GM19193 (cell line): ENCODE measurements at regions not wholly inside any gene's neighbourhood (a gene's known extent, or its start where the extent isn't known, plus 50 kb on each side); places are given as distances from the start of the nearest gene placed in this dataset.

Source experiments
- POLR2A ChIP-seq: IDR thresholded peaks from 4 replicates; pipeline ENCODE4 v1.6.1; 2011; ENCODE audit not compliant: insufficient read depth, insufficient read length; ENCODE audit errors: extremely low read depth

DNA sequence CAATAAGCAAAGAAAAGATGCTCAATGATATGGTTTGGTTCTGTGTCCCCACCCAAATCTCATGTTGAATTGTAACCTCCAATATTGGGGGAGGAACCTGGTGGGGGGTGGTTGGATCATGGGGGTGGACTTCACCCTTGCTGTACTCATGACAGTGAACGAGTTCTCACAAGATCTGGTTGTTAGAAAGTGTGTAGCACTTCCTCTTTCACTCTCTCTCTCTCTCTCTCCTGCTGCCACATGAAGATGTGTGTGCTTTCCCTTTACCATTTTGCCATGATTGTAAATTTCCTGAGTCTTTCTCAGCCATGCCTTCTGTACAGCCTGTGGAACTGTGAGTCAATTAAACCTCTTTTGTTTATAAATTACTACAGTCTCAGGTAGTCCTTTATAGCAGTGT, 248.4 kb downstream of the HHIPL2 start:
- TF ChIP-seq POLR2A = no peak

DNA sequence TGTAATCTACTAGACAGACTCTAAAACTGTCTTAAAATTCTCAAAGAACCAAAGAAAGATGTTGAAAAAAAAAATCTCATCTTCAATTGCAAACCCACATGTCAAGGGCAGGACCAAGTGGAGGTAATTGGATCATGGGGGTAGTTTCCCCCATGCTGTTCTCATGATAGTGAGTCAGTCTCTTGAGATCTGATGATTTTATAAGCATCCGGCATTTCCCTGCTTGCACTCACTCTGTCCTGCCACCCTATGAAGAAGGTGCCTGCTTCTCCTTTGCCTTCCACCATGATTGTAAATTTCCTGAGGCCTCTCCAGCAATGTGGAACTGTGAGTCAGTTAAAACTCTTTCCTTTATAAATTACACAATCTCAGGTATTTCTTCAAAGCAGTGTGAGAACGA, 257.0 kb downstream of the HHIPL2 start:
- TF ChIP-seq POLR2A = no peak

DNA sequence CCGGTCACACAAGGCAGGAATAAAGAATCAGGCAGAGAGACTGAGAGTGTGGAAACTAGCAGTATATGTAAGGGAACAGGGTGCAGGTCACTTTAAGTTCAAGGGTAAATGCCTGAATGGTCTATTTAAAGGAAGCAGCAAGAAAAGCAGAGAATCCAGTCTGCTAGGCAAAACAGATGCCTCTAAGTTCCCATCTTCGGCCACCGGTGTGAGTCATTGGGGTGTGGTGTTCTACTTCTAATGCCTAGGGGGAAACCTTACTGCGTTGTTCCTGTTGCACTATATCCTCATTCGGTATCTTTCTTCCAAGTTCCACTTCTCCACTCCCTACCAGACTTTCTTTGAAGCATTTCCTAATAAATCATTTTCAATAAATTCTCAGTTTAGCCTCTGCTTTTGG, 259.9 kb downstream of the HHIPL2 start:
- TF ChIP-seq POLR2A = no peak

DNA sequence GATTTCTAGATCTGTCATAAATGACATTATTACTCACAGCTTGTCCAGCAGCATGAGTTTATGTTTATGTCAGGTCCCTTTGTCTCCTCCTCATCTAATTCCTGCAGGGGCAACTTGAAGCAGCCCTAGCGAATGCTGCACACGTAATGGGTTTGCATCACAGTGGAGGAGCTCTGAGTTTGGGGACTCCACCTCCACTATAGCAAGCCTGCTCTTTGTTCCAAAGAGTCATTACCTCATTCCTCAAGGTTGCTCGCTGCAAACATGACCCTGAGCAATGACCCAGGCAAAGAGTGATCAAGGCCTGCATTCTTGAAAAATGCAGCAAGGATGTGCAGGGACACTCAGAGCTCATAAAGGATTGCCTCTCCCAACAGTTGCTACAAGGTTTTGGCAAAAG, 261.9 kb downstream of the HHIPL2 start:
- no peak for TF ChIP-seq POLR2A

DNA sequence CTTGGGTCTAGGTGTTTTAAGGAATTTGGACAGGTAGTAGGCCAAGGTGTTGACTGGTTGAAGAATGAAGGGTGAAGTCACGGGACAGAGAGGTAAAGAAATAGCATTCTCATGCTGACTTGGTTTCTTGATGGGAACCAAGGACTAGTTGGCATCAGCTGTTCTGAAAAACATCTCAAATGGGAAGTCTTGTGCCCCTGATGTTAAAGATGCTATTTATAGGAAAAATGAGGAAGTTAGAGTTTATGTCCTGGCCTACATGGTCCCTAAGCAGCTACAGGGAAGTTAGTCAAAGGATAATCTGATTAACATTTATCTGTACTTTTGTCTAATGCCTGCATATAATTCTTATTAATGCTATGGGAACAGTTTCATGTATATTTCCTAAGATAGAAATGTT, 262.4 kb downstream of the HHIPL2 start:
- TF ChIP-seq POLR2A = no peak

DNA sequence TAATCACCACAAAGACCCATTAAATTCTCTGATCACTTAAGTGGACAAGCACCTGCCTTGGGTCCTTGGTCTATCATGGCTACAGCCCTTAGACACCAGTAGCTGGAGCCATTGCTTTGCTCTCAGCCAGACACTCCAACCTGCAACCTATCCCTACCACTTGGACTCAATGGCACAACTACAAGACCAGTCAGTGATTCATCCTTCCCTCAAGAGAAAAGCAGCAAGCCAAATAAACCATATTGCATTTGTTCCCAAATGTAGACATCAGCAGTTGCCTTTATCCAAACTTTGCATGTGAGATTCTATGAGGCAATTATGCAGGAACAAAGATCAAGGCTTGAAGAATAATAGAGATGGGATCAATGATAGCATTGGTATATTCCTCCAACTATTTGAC, 263.4 kb downstream of the HHIPL2 start:
- no peak for TF ChIP-seq POLR2A

DNA sequence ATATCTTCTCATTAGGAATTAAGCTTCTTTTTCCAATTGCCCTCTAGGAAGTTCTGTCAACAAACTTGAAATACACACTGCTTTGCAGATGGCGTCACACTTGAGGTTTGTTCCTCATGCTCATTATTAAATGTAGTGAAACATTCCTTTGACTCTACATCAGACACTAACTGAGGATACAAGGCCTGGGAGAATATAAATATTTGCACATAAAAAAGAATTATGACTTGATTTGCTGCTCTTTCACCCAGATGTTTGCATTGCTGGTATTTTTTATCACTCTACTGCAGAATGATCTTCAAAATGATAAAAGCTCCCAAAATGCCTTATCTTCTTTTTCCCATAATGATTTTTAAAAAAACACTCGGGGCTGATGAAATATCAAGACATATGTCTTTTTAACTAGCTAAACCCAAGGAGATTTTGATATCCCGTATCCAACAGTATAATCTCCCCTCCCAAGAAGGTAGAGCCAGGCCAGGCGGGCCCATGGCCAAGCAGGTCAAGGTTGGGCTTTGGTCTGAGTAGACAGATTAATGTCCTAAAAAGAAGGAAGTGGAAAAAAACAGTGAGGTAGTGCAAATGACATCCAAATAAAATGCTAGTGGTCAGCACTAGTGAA, 264.6 kb downstream of the HHIPL2 start:
- no peak for TF ChIP-seq POLR2A

DNA sequence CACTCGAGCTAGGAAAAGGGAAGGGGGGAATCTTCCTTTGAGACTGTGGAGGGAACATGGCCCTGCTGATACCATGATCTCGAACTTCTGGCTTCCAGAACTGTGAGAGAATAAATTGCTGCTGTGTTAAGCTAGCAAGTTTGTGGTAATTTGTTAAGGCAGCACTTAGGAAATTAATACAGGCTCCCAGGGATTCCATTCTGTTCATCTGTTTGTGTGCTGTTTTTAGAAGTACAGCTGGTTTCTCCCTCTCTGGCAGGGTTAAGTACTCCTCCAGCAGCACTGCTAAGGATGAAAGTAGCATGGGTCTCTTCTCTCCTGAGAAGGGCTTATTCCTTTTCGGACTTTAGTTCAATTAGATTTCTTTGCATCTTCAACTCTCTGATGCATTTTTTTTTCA, 268.3 kb downstream of the HHIPL2 start:
- TF ChIP-seq POLR2A = no peak

DNA sequence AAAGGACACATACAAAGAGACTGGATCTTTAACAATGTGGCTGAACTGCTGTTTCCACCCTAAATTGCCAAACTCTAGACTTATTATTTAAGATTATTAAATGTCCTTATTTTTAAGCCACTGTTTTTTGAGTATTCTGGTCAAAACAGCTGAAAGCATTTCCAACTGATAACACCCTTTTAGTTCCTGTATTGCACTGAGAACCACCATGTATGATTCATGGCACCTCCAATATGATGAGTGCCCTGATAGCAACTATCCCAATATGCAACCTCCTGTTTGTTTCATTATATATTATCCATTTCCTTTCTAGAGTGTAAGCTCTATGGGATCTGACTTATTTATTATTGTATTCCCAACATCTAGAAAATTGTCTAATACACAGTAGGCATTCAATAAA, 269.4 kb downstream of the HHIPL2 start:
- no peak for TF ChIP-seq POLR2A

DNA sequence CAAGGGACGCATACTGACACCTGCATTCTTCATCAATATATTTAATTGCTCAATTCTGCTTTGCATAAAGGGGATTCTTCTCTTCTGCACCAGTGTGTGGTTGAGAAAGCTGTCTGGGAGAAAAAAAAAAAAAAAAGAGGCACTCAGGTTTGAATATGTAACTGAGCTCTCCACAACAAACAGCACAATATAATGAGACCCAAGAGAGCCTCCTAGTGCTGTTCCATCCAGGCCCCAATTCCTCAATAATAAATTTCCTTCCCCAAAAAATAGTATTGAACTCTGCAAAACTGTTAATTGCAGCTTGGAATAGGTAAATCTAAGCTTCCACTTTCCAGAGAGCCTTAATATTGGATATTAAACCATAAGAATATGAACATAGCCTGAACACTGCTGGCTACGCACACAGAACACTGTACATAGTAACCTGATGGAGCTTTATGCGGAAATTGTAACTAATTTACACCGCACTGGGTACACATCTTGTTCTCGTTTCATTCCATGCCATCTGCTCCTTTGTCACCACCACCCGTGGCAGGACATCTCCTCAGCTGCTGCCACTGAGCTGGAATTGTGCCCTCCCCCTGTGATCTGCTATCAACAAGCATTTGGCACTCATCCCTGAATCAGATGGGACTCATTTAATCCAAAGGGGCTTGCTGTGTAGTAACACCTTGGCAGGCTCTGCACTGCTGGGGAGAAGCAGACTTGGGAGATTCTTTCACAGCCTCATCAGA, 272.0 kb downstream of the HHIPL2 start:
- no peak for TF ChIP-seq POLR2A

DNA sequence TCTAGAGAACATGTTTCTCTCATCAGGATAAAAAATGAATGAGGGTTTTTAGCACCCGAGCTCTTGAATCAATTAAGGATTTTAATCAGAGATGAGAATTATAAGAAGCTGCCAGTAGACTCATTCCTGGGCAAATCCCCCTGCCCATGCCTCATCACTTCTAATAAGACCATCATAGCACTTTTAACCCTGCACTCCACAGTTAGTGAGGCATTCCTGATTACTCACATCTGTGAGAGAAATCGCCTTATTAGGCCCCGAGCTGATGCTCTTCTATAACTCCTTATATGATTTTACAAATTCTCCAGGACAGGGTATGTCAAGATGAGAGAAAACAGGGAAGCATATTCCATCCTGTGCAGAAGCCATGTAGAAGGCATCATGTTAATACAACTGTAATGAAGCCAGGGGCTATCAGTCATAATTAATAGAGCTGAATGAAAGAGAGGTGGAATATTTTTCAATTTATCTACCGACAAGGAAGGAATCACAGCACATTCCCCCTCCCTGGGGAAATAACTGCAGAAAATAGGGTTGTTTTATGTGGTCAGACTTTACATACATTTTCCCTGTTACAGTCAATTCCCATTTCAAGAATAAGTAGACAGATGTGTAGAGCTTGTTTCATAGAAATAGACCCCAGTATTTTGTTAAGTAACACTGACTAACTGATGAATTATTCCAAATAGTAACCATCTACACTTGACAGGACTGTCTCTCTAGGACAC, 272.7 kb downstream of the HHIPL2 start:
- no peak for TF ChIP-seq POLR2A

DNA sequence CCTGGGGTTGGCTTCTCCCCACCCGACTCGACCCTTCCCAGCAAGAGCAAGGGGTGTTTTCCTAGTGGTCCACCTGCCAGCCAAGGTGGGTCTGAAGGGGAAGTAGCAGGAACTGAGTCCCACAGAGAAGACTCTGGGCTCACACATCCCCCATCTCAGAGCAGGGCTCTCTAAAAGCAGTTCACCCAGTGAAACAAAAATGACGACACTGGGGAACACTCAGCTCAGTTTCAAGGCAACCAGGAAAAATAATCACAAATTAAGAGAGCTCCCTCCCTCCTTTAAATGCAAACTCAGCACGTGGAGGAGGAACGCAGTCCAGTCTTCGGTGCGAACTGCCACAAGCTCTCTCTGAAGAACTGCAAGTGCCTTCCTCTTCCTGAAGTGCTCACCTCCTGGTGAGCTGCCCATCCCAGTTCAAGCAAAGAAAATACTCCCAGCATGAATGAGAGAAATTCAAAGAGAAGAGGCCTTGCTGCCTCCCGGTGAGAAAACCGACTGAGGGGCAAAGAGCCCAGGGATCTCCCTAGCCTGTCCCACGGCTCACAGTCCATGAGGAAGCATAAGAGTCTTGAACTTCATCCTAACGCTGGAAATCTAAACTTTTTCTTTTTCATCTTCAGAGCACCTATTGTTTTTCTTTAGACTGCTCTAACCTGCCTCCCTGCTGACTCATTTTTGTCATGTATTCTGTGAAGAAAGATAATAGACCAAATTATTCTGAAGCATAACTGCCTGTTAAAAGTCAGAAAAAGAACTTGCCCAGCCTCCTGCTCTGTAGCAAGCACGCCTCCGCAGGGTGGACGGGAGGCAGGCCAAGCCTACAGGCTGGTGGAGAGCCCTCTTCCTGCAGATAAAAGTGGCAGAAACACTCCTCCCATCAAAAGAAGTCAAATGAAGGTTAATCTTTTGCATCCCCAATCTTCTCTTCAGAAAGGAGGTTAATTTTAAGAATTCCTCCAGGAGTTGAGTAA, 281.4 kb downstream of the HHIPL2 start:
- no peak for TF ChIP-seq POLR2A

DNA sequence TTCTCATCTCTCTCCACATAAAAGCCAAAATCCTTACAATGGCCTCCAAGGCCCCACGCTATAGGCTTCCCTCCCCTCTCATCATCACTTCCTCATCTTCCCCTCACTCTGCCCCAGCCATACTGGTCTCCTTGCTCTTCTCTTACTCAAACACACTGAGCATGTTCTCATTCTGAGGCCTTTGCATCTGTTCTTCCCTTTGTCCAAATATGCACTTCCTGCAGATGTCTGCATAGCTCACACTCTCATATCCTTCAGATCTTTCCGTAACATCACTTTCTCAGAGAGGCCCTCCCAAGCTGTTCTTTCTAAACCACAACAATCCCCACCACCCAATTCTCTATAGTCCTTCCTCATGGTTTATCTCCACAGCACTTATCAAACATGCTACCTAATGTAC, 284.1 kb downstream of the HHIPL2 start:
- no peak for TF ChIP-seq POLR2A

DNA sequence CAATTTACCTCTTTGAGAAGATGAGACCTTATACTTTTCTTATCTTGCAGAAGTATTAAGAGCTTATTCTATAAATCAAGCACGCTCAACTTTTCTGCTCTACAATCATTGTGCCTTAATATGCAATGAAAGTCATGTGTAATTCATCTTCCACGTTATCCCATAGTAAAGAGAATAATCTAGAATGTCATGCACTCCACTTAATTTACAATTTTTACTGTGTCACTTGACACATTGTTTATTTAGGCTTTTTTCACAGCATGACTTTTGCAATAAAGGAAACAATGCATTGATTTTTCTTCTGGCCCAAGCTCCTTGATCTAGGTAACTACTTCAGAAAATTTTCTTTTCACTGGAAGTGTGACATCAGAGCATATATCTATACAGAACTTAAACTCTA, 290.9 kb downstream of the HHIPL2 start:
- no peak for TF ChIP-seq POLR2A

DNA sequence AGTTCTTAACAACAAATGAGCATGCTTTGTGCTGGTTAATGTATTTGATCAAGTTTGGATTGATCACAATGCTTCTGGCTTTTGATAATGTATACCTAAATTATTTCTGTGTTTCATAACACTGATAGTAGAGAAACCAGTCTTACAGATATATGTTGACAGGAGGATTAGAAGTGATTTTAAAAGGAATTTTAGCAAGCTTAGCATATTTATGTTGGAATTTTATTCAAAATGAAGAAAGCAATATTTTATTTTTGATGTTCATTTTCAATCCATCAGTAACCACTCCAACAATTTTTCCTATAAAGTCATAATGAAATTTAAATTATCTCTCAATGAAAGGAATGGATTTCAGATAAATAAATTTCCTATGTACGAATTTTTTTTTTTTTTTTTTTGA, 291.8 kb downstream of the HHIPL2 start:
- no peak for TF ChIP-seq POLR2A
